Chondrocyte (in vitro differentiated cells): ENCODE measurements at regions not wholly inside any gene's neighbourhood (a gene's known extent, or its start where the extent isn't known, plus 50 kb on each side); places are given as distances from the start of the nearest gene placed in this dataset.

Source experiments
- DNase-seq: peaks from one replicate; pipeline ENCODE4 v3.0.0; 2021; ENCODE audit warnings: mixed read lengths, low spot score
- H3K27ac Mint-ChIP-seq: one replicate; pipeline ENCODE4 v1.8.0; 2021; ENCODE audit warnings: mild to moderate bottlenecking, moderate library complexity, mixed read lengths; ENCODE audit not compliant: unreplicated experiment
- H3K27me3 Mint-ChIP-seq: 2 replicates; pipeline ENCODE4 v1.8.0; 2021; ENCODE audit warnings: low read depth, mixed read lengths
- H3K36me3 Mint-ChIP-seq: 2 replicates; pipeline ENCODE4 v1.8.0; 2021; ENCODE audit warnings: low read depth, mixed read lengths
- H3K4me1 Mint-ChIP-seq: 2 replicates; pipeline ENCODE4 v1.8.0; 2021; ENCODE audit warnings: low read depth, mild to moderate bottlenecking, mixed read lengths
- H3K4me3 Mint-ChIP-seq: one replicate; pipeline ENCODE4 v1.8.0; 2021; ENCODE audit warnings: mild to moderate bottlenecking, moderate library complexity, mixed read lengths; ENCODE audit not compliant: unreplicated experiment
- H3K9me3 Mint-ChIP-seq: 2 replicates; pipeline ENCODE4 v1.8.0; 2021; ENCODE audit warnings: low read depth, mixed read lengths
- CTCF ChIP-seq: fragments of 200-600 bp; sonication (generic); IDR thresholded peaks from 2 replicates; pipeline ENCODE4 v1.5.0; 2021; ENCODE audit warnings: antibody characterized with exemption, mild to moderate bottlenecking, moderate library complexity

DNA sequence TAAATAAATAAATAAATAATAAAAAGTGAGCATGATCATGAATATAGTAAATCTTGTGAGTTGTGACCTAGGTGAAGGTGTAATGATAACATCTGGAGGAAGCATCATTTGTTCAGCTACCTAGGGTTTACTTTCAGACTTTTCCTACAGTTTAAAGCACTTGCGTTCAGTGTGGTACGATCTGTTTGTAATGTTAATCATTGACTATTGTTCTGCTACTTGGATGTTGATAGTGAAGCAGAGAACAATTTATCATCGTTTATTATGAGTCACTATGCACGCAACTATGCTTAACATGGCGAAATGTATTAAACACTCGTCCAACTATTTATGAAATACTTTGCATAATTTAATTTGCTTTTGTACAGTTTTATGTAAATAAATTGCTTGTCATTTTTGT is 426.2 kb downstream of the PCDH7 start:
- TF ChIP-seq CTCF, result no peak
- Mint-ChIP-seq H3K4me3 (no peak overlapping the region), H3K36me3 (peaks cover 6% of the 10 kb centered on the region)

GRCh38 chr4:31148990-31149389 is 428.8 kb downstream of the PCDH7 start:
- H3K36me3 Mint-ChIP-seq, result peaks cover 5% of the 10 kb centered on the region
- no peak for TF ChIP-seq CTCF
- no peaks in the 10 kb centered on the region for H3K9me3 Mint-ChIP-seq
- no peaks in the 10 kb centered on the region for H3K27me3 Mint-ChIP-seq
- no peak overlapping the region for H3K27ac Mint-ChIP-seq
- no peaks in the 10 kb centered on the region for H3K4me1 Mint-ChIP-seq
- H3K4me3 Mint-ChIP-seq, result no peak overlapping the region
- no peak for DNase-seq

More for the DNA sequence above, 426.2 kb downstream of the PCDH7 start:
- no peak for DNase-seq
- Mint-ChIP-seq H3K9me3 (no peaks in the 10 kb centered on the region), H3K27me3 (no peaks in the 10 kb centered on the region), H3K4me1 (no peaks in the 10 kb centered on the region), H3K27ac (no peak overlapping the region)

- no peak for TF ChIP-seq CTCF
These were observed 436.1 kb downstream of the PCDH7 start for GRCh38 chr4:31156221-31156620.

DNA sequence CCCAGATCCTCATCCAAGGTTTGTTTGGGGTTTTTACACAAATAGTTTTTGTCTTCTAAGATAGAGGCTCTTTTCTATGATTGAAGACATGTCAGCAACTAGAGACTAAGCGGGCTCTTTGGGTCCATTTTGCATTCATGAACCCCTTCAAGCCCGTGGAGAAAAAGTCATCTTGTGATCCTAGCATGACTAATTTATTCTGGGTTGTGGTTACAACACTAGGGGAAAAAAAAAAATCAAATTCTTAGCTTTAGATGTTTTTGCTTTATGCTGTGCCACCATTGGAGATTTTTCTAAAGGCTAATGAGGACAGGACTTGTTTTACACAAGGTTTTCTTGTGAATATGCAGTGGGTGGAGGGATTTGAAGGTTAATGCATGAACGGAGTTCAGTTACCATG is 440.0 kb downstream of the PCDH7 start:
- no peak overlapping the region for H3K4me3 Mint-ChIP-seq
- H3K9me3 Mint-ChIP-seq, result no peaks in the 10 kb centered on the region
- DNase-seq, result no peak

More at GRCh38 chr4:31156221-31156620, 436.1 kb downstream of the PCDH7 start:
- Mint-ChIP-seq H3K36me3 (no peaks in the 10 kb centered on the region), H3K27me3 (no peaks in the 10 kb centered on the region), H3K9me3 (no peaks in the 10 kb centered on the region), H3K27ac (no peak overlapping the region), H3K4me3 (no peak overlapping the region), H3K4me1 (no peaks in the 10 kb centered on the region)
- no peak for DNase-seq

DNA sequence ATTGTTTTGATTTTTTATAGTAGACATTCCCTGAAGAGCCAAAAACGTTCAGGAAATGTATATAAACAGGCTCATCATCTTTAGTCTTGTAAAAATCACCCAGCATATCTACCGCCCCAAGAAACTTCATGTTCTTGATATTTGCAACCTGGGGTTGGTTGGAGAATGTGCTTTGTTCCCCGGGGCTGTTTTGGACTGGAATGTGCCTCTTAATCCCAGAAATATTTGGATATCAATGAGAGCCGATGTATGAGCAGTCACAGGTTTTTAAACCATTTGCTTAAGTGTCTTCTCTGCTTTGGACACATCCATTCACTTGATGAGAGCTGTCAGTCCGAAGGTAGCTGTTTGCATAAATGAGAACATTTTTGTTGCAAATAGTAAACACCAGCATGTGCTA is 449.7 kb downstream of the PCDH7 start:
- Mint-ChIP-seq H3K9me3 (no peaks in the 10 kb centered on the region), H3K27me3 (no peaks in the 10 kb centered on the region), H3K27ac (no peak overlapping the region), H3K4me1 (peaks cover 4% of the 10 kb centered on the region), H3K36me3 (no peaks in the 10 kb centered on the region), H3K4me3 (no peak overlapping the region)
- no peak for DNase-seq
- TF ChIP-seq CTCF, result no peak

More for the DNA sequence above, 440.0 kb downstream of the PCDH7 start:
- no peaks in the 10 kb centered on the region for H3K36me3 Mint-ChIP-seq
- H3K4me1 Mint-ChIP-seq, result no peaks in the 10 kb centered on the region
- H3K27ac Mint-ChIP-seq, result no peak overlapping the region
- no peaks in the 10 kb centered on the region for H3K27me3 Mint-ChIP-seq
- TF ChIP-seq CTCF, result no peak
